GM12891 (cell line): ENCODE measurements at regions not wholly inside any gene's neighbourhood (a gene's known extent, or its start where the extent isn't known, plus 50 kb on each side); places are given as distances from the start of the nearest gene placed in this dataset.

Source experiments
- POLR2A ChIP-seq: IDR thresholded peaks from 2 replicates; pipeline ENCODE4 v1.6.1; 2011; ENCODE audit warnings: low read depth, low read length, control low read depth
- POLR2AphosphoS5 ChIP-seq: IDR thresholded peaks from 2 replicates; pipeline ENCODE4 v1.6.1; 2011; ENCODE audit warnings: low read depth, low read length, control low read depth
- POU2F2 ChIP-seq: IDR thresholded peaks from 2 replicates; pipeline ENCODE4 v1.6.1; 2011; ENCODE audit warnings: low read depth, mild to moderate bottlenecking, control low read depth, low read length, moderate library complexity
- TAF1 ChIP-seq: IDR thresholded peaks from 2 replicates; pipeline ENCODE4 v1.6.1; 2011; ENCODE audit warnings: low read depth, low read length, control low read depth

- no peak for TF ChIP-seq TAF1
- TF ChIP-seq POLR2AphosphoS5, result no peak
- no peak for TF ChIP-seq POLR2A
- TF ChIP-seq POU2F2, result no peak
These were observed 61.9 kb upstream of the CCL1 start for GRCh38 chr17:34424814-34425491.
